Esophagus squamous epithelium (tissue), 4 donors: ENCODE measurements at regions not wholly inside any gene's neighbourhood (a gene's known extent, or its start where the extent isn't known, plus 50 kb on each side); places are given as distances from the start of the nearest gene placed in this dataset.

Experiments
- POLR2A ChIP-seq, 4 donors: fragments of 450-650 bp; IDR thresholded peaks; one replicate each; pipeline ENCODE4 v1.6.1; 2017; ENCODE audit warnings: antibody characterized with exemption in 4 of 4, mild to moderate bottlenecking in 4 of 4, moderate library complexity in 3 of 4
- TF ChIP-seq, protein P1 (sequence below), 6 experiments: fragments of 450-650 bp in 4 of 6; fragments of 200-600 bp in 2 of 6; sonication (generic) in 2 of 6; IDR thresholded peaks; one replicate each; pipeline ENCODE4 v1.5.1; 2016 to 2019; ENCODE audit warnings: antibody characterized with exemption in 6 of 6, mild to moderate bottlenecking in 4 of 6, moderate library complexity in 4 of 6

DNA sequence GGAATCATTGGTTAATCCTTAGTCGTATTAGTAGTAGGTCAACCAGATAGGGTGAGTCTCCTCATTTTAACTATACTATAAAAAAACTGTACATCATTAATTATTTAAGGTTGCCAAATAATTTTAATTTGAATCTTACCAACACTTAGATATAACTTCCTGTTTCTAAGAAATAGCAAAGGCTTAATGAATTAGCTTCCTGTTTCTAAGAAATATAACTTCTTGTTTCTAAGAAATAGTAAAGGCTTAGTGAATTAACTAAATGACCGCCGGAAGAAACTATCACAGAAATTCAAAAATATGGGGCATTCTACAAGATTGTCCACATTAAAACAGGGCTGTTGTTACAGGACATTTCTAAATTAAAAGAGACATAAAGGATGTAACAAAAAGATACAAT, 392.9 kb upstream of the FOXG1 start:
- TF ChIP-seq, protein P1, sequence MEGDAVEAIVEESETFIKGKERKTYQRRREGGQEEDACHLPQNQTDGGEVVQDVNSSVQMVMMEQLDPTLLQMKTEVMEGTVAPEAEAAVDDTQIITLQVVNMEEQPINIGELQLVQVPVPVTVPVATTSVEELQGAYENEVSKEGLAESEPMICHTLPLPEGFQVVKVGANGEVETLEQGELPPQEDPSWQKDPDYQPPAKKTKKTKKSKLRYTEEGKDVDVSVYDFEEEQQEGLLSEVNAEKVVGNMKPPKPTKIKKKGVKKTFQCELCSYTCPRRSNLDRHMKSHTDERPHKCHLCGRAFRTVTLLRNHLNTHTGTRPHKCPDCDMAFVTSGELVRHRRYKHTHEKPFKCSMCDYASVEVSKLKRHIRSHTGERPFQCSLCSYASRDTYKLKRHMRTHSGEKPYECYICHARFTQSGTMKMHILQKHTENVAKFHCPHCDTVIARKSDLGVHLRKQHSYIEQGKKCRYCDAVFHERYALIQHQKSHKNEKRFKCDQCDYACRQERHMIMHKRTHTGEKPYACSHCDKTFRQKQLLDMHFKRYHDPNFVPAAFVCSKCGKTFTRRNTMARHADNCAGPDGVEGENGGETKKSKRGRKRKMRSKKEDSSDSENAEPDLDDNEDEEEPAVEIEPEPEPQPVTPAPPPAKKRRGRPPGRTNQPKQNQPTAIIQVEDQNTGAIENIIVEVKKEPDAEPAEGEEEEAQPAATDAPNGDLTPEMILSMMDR (IDR thresholded peaks at IDR 0.05): no peak
- TF ChIP-seq POLR2A (IDR thresholded peaks at IDR 0.05): no peak
